ENCODE measurements at regions not wholly inside any gene's neighbourhood (a gene's known extent, or its start where the extent isn't known, plus 50 kb on each side); places are given as distances from the start of the nearest gene placed in this dataset.

DNA sequence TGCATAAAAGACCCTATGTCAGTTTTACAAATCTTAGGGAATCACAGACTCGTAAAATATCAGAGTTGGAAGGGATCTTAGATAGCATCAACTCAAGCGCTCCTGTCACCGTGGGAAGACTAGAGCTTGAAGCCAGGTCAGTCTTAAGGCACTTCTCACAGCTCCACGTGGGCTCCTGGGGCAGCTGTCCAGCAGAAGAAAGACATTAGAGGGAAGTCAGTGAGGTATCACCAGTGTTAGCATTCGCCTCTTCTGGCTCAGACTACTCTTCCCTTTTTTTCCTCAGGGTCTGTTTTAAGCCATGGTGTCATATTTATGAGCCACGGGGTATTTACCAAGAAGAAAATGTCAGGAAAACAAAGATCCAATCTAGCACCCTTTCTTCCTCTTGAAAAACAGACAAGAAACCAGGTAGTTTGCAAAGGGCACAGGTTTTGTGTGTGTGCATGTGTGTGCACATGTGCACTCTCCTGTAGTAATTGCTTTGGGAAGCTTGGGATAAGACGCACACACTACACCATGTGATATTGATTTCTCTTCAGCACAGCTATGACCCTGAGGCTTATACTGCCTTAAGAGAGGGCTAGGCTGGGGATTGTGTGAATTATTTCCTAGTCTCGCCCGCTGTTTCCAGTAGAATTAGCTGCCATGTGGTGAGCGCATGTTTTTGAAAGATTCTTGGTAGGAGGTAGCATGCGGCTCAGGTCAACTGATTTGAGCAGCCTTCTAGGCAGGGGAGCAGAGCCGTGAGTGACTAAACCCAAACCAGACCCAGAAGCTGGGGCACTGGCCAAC is 61.0 kb upstream of the ELAC2 start:
- no peak for DNase-seq

DNA sequence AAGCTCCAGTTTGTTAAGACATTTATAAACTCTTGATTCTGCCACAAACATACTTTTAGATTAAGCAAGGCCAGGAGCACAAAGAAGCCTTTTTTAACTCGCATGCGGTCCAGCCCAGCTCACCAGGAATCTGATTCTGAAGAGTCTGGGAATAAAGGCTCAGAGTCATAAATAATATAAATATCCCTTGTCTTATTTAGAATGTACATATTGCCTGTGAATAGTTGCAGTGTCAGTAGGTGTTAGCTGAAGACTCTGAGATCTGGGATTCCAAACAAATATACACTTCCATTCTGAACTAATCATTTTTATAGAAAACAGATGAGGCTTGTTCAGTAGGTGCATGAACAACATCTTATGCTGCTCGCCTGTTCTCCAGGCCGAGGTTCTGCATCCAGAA is 59.1 kb upstream of the ELAC2 start:
- no peak for DNase-seq

DNA sequence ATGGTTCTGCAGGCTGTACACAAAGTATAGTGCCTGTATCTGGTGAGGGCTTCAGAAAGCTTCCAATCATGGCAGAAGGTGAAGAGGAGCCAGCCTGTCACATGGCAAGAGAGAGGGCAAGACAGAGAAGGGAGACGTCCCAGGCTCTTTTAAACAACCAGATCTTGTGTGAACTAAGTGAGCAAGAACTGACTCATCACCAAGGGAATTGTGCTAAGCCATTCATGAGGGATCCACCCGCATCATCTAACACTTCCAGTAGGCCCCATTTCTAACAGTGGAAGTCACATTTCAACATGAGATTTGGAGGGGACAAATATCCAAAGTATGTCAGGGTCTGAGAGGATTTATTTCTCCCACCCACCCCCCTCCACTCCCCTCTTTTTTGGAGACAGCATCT is 56.2 kb upstream of the ELAC2 start:
- no peak for DNase-seq

- DNase-seq: no peak
These were observed 55.2 kb upstream of the ELAC2 start for GRCh38 chr17:13073018-13073417.

DNA sequence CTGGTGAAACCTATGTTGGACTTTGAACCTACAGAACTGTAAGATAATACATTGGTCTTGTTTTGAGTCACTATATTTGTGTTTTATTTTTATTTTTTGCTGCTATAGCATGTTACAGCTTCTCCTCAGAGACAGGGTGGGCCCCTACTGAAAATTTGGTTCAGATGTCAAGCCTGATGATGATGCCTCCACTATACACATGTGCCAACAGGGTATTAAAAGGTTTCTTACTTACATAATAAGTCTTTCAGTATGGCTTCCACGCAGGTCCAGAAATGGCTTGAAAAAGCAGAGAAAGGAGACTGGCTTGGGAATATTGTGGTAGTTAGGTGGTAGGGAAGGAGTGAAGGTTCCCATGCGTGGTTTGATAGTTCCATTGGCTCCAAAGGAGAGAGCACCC is 52.9 kb upstream of the ELAC2 start:
- DNase-seq: no peak

- no peak for DNase-seq
These were observed 49.9 kb upstream of the ELAC2 start for GRCh38 chr17:13067629-13068303.
